ENCODE measurements at regions not wholly inside any gene's neighbourhood (a gene's known extent, or its start where the extent isn't known, plus 50 kb on each side); places are given as distances from the start of the nearest gene placed in this dataset.

DNA sequence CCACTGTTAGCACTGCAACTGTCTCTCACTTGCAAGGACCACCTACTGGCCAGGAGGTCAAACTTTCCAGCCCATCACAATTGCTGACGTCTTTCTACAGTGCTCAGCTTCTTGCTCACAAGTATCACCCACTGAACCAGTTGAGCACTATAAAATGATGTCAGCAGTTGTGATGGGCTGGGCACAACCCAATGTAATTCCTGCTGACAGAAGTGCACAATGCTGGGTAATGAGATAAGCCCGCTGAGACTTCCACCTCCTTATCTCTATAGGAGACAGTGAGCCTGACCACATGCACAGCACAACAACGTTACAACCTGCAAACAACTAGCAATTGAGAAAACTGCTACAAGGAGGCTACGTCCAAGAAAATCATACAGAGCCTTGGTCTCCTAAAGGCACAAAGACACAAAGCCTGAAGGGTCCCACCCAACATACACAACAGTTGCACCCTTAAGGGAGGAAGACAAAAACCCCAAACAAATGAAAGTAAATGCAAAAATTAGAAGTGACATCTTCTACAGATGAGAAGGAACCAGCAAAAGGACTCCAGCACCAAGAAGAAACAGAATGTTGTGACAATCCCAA lies 273.2 kb downstream of the LIG4 start:
- 67% methylated on average over 4 of the region's 4 CpGs for WGBS

DNA sequence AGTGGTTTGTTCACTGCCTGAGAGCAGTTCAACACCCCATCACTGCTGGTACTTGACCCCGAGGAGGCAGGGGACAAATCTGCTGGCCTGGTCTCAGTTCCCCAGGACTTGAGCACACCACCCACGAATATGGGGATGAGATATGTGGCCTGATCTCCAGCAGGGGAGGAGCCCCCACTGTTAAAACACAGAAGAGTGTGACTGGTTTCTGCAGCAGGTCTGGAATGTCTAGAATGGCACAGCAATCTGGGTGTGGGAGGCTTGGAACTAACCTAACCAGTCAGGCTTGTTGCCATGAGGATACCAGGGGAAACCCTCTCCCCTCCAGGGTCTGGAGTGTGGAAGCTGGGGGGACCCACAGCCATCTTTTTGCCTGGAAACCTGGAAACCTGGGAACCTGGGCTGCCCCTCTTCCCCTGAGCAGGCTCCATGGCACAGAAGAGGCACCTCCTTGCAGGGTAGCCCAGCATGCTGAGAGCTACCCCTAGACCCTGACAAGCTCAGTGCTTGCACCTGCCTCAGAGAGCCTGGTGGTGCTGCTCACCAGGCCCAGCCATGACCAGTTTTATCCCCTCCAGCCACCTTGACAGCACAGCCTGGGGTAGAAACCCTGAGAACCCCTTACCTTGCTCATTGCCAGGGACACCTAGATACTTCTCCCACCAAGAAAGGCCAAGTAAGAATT lies 273.8 kb downstream of the LIG4 start:
- no peak overlapping the region for H3K4me3 ChIP-seq
- TF ChIP-seq POLR2AphosphoS5 (IDR thresholded peaks at IDR 0.05) (no peak), EP300 (IDR thresholded peaks at IDR 0.05) (no peak), POLR2A (IDR thresholded peaks at IDR 0.05; ENCODE audit: low read depth) (no peak)
- TF ChIP-seq, protein P1, sequence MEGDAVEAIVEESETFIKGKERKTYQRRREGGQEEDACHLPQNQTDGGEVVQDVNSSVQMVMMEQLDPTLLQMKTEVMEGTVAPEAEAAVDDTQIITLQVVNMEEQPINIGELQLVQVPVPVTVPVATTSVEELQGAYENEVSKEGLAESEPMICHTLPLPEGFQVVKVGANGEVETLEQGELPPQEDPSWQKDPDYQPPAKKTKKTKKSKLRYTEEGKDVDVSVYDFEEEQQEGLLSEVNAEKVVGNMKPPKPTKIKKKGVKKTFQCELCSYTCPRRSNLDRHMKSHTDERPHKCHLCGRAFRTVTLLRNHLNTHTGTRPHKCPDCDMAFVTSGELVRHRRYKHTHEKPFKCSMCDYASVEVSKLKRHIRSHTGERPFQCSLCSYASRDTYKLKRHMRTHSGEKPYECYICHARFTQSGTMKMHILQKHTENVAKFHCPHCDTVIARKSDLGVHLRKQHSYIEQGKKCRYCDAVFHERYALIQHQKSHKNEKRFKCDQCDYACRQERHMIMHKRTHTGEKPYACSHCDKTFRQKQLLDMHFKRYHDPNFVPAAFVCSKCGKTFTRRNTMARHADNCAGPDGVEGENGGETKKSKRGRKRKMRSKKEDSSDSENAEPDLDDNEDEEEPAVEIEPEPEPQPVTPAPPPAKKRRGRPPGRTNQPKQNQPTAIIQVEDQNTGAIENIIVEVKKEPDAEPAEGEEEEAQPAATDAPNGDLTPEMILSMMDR (IDR thresholded peaks at IDR 0.05): no peak
- no peaks in the 10 kb centered on the region for H3K4me1 ChIP-seq
- intact Hi-C loops (cut with DNase I): no loop called here
- no peak for DNase-seq (ENCODE audit: extremely low spot score)
- H3K9me3 ChIP-seq: peaks cover 0 to 16% (median 3%) of the 10 kb centered on the region in 4 donors
- H3K27ac ChIP-seq (replicated peaks in 1 of 4): no peak overlapping the region
- 83% methylated on average over 2 of the region's 2 CpGs for WGBS
- no peaks in the 10 kb centered on the region for H3K36me3 ChIP-seq
- H3K27me3 ChIP-seq: peaks cover 0 to 5% (median 0%) of the 10 kb centered on the region in 4 donors

More for the DNA sequence above, 273.2 kb downstream of the LIG4 start:
- Histone ChIP-seq H3K27me3 (peaks cover 0 to 5% (median 0%) of the 10 kb centered on the region in 4 donors), H3K4me3 (no peak overlapping the region), H3K27ac (replicated peaks in 1 of 4) (no peak overlapping the region), H3K4me1 (no peaks in the 10 kb centered on the region), H3K36me3 (no peaks in the 10 kb centered on the region), H3K9me3 (peaks cover 0 to 16% (median 3%) of the 10 kb centered on the region in 4 donors)
- intact Hi-C loops (cut with DNase I): no loop called here
- TF ChIP-seq EP300 (IDR thresholded peaks at IDR 0.05) (no peak), POLR2AphosphoS5 (IDR thresholded peaks at IDR 0.05) (no peak), POLR2A (IDR thresholded peaks at IDR 0.05; ENCODE audit: low read depth) (no peak)
- TF ChIP-seq, protein P1 (IDR thresholded peaks at IDR 0.05): no peak
- DNase-seq (ENCODE audit: extremely low spot score): no peak

DNA sequence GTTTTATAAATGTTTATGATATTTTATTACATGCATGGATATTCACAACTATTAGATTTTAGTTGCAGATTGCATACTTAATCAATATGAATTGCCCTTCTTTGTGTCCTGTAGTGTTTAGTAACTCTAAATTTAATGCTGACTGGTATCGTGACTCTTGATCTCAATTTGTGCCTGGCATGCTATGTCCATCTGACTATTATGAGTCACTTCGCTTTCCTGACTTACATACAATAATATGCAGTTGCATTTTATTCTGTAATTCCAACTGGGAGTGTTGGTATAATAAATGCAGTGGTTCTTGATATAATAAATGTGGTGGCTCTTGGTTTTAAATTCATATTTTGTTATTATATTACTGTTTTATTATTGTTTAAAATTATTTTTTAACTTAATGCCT lies 277.5 kb downstream of the LIG4 start:
- TF ChIP-seq EP300 (IDR thresholded peaks at IDR 0.05) (no peak), POLR2A (IDR thresholded peaks at IDR 0.05; ENCODE audit: low read depth) (no peak), POLR2AphosphoS5 (IDR thresholded peaks at IDR 0.05) (no peak)
- TF ChIP-seq, protein P1 (IDR thresholded peaks at IDR 0.05): no peak
- Histone ChIP-seq H3K4me3 (no peak overlapping the region), H3K36me3 (no peaks in the 10 kb centered on the region), H3K9me3 (peaks cover 0 to 16% (median 3%) of the 10 kb centered on the region in 4 donors), H3K4me1 (no peaks in the 10 kb centered on the region), H3K27ac (replicated peaks in 1 of 4) (no peak overlapping the region), H3K27me3 (peaks cover 0 to 5% (median 0%) of the 10 kb centered on the region in 4 donors)
- WGBS: 81% methylated on average over 2 of the region's 2 CpGs
- intact Hi-C loops (cut with DNase I): no loop called here
- no peak for DNase-seq (ENCODE audit: extremely low spot score)

DNA sequence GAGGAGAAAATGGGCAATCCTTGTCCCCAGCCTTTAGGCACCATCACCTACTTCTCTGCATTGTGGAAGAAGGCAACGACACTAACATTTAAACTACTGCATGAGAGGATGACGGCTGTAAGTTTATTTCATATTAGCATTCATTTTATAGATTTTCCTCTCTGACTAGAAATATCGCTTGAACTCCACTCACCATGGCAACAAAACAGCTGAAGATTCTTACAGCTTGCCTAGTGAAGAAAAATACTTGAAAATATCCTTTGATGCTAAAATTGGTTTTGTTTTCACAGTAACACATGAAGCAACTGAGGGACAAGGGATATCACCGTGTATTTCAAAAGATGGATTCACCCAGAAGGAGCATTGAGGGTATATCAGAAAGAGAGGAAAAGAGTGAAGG lies 284.3 kb downstream of the LIG4 start:
- DNase-seq (ENCODE audit: extremely low spot score): no peak
- H3K27ac ChIP-seq (replicated peaks in 1 of 4): no peak overlapping the region
- TF ChIP-seq EP300 (IDR thresholded peaks at IDR 0.05): no peak
- TF ChIP-seq POLR2A (IDR thresholded peaks at IDR 0.05; ENCODE audit: low read depth): no peak
- TF ChIP-seq, protein P1 (IDR thresholded peaks at IDR 0.05): no peak
- TF ChIP-seq POLR2AphosphoS5 (IDR thresholded peaks at IDR 0.05): no peak
- H3K4me1 ChIP-seq: no peaks in the 10 kb centered on the region
- 68% methylated on average over 4 of the region's 4 CpGs for WGBS
- no peak overlapping the region for H3K4me3 ChIP-seq
- H3K36me3 ChIP-seq: no peaks in the 10 kb centered on the region
- peaks cover 0 to 3% (median 0%) of the 10 kb centered on the region in 4 donors for H3K27me3 ChIP-seq
- no peaks in the 10 kb centered on the region for H3K9me3 ChIP-seq
- intact Hi-C loops (cut with DNase I): no loop called here
